ENCODE measurements at regions not wholly inside any gene's neighbourhood (a gene's known extent, or its start where the extent isn't known, plus 50 kb on each side); places are given as distances from the start of the nearest gene placed in this dataset.

DNA sequence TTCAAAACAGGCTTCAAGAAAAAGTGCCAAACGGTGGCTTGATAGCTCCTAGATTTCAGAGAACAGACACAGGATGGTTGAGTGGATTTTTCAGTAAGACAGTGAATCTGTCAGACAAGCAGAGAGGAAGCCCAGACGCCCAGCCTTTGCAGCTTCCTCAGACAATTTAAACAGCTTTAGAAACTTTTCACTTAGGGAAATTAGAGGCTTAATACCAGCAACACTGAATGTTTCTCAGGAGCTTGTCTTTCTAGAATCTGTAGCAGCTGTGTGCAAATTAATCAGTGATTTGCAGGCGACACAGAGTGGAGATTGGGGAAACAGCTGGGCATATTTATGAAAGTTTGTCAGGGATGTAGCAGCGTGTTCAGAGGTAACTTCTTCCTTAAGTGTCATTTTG, 362.1 kb downstream of the GALC start:
- Histone ChIP-seq H3K4me3 (no peak overlapping the region), H3K36me3 (no peaks in the 10 kb centered on the region), H3K27me3 (no peaks in the 10 kb centered on the region), H3K27ac (no peak overlapping the region), H3K9me3 (no peaks in the 10 kb centered on the region), H3K4me1 (peaks cover 0 to 35% (median 4%) of the 10 kb centered on the region in 4 donors)
- TF ChIP-seq EP300 (IDR thresholded peaks at IDR 0.05): no peak
- TF ChIP-seq POLR2A (IDR thresholded peaks at IDR 0.05): no peak
- DNase-seq (ENCODE audit: low spot score in 2 of 2): no peak
- 29 to 37% methylated on average over 4 of the region's 4 CpGs for WGBS, 2 donors

DNA sequence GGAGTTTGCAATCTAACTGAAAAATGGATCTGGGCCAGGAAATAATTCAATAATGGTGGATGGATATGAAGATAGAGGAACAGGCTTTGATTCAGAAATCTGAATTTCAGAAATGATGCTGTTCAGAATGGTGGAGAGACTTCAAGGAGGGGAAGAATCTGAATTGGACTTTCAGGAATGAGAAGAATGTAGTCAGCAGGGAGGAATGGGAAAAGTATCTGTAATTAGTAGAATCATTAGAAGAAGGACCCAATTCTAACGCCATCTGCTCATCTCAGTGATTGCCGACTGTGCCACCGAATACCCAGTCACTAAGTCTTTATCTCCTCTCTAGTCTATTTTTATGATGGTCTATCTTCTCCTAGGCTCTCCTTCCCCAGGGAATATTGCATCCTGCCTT, 363.2 kb downstream of the GALC start:
- H3K4me1 ChIP-seq: peaks cover 0 to 35% (median 2%) of the 10 kb centered on the region in 4 donors
- no peak overlapping the region for H3K4me3 ChIP-seq
- no peak overlapping the region for H3K27ac ChIP-seq
- H3K9me3 ChIP-seq: no peaks in the 10 kb centered on the region
- 66 to 68% methylated on average over 3 of the region's 3 CpGs for WGBS, 2 donors
- H3K36me3 ChIP-seq: no peaks in the 10 kb centered on the region
- no peaks in the 10 kb centered on the region for H3K27me3 ChIP-seq
- no peak for DNase-seq (ENCODE audit: low spot score in 2 of 2)
- TF ChIP-seq POLR2A (IDR thresholded peaks at IDR 0.05) (no peak), EP300 (IDR thresholded peaks at IDR 0.05) (no peak)
- TF ChIP-seq, protein P1, sequence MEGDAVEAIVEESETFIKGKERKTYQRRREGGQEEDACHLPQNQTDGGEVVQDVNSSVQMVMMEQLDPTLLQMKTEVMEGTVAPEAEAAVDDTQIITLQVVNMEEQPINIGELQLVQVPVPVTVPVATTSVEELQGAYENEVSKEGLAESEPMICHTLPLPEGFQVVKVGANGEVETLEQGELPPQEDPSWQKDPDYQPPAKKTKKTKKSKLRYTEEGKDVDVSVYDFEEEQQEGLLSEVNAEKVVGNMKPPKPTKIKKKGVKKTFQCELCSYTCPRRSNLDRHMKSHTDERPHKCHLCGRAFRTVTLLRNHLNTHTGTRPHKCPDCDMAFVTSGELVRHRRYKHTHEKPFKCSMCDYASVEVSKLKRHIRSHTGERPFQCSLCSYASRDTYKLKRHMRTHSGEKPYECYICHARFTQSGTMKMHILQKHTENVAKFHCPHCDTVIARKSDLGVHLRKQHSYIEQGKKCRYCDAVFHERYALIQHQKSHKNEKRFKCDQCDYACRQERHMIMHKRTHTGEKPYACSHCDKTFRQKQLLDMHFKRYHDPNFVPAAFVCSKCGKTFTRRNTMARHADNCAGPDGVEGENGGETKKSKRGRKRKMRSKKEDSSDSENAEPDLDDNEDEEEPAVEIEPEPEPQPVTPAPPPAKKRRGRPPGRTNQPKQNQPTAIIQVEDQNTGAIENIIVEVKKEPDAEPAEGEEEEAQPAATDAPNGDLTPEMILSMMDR (IDR thresholded peaks at IDR 0.05): no peak

DNA sequence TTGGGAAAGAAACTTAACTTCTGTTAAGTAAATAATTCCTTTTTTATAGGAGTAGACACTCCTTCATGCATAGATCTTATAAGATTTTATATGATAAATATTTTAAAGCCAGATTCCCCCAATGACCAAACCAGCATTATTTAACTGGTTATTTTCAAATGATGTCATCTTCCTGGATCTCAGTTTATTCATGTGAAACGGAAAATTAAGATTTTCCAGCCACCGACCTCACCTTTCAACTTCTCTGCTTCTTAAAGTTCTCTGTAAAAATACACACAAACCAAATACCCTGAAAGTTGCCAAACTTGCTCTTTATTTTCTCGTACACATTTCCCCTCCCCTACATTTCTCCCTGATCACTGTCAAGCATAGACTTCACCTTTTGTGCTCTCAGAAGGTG, 364.2 kb downstream of the GALC start:
- Histone ChIP-seq H3K27ac (peak overlapping the region in 2 of 4 donors; percentile 45 to 53), H3K4me3 (no peak overlapping the region), H3K27me3 (no peaks in the 10 kb centered on the region), H3K4me1 (peaks cover 0 to 35% (median 2%) of the 10 kb centered on the region in 4 donors), H3K9me3 (peaks cover 0 to 1% (median under 1%) of the 10 kb centered on the region in 4 donors), H3K36me3 (no peaks in the 10 kb centered on the region)
- TF ChIP-seq POLR2A (IDR thresholded peaks at IDR 0.05): no peak
- TF ChIP-seq EP300 (IDR thresholded peaks at IDR 0.05): no peak
- TF ChIP-seq, protein P1 (IDR thresholded peaks at IDR 0.05): no peak
- WGBS, 2 donors: 37 to 50% methylated on average over 3 of the region's 3 CpGs
- no peak for DNase-seq (ENCODE audit: low spot score in 2 of 2)

DNA sequence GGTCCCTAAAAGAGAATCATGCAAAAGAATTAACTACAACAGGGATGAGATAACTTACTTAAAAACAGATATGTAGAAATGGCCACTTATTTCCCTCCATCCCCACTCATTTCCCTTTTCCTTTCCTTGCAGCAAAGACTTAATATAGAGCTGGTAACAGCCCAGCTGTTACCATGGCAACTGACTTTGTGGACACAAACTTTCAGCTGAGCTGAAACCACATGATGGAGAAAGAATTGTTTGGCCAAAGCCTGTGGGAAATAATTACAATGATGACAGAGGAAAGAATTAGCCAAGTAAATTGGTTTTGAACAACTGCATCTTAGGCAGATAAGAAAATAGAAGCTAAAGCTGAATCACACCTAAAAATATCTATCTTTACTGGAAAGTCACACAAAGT, 364.9 kb downstream of the GALC start:
- Histone ChIP-seq H3K4me3 (no peak overlapping the region), H3K36me3 (no peaks in the 10 kb centered on the region), H3K27me3 (no peaks in the 10 kb centered on the region), H3K9me3 (peaks cover 0 to 6% (median 2%) of the 10 kb centered on the region in 4 donors), H3K4me1 (peaks cover 0 to 35% (median 2%) of the 10 kb centered on the region in 4 donors), H3K27ac (peak overlapping the region in 2 of 4 donors; percentile 45 to 53)
- TF ChIP-seq EP300 (IDR thresholded peaks at IDR 0.05): peak in 1 of 2 donors; percentile 65
- TF ChIP-seq, protein P1 (IDR thresholded peaks at IDR 0.05): no peak
- DNase-seq (ENCODE audit: low spot score in 2 of 2): peak in 1 of 2 donors; percentile 52

DNA sequence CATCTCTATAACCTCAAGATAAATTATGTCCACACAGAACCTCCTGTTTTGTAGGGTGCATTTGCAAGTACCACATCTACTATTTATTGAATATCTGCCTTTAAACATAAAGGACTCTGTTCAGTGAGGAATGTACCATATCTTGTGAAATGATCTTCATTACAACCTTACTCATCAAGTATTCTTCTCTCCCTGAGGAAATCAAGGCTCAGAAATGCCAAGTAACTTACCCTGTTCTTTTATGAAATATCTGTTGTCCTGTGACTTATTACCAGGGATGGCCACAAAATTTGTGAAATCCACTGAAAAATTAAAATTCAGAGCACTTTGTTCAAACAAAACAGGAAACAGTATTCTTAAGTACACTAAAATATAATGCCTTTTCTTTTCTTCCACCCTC, 366.7 kb downstream of the GALC start:
- H3K36me3 ChIP-seq: peaks cover 0 to 4% (median 0%) of the 10 kb centered on the region in 3 donors
- DNase-seq (ENCODE audit: low spot score in 2 of 2): no peak
- peaks cover 0 to 22% (median 4%) of the 10 kb centered on the region in 4 donors for H3K9me3 ChIP-seq
- no peak overlapping the region for H3K27ac ChIP-seq
- H3K4me1 ChIP-seq: peaks cover 0 to 35% (median 2%) of the 10 kb centered on the region in 4 donors
- H3K4me3 ChIP-seq: no peak overlapping the region
- no peaks in the 10 kb centered on the region for H3K27me3 ChIP-seq
- TF ChIP-seq, protein P1 (IDR thresholded peaks at IDR 0.05): no peak
- TF ChIP-seq EP300 (IDR thresholded peaks at IDR 0.05): no peak
- no peak for TF ChIP-seq POLR2A (IDR thresholded peaks at IDR 0.05)

DNA sequence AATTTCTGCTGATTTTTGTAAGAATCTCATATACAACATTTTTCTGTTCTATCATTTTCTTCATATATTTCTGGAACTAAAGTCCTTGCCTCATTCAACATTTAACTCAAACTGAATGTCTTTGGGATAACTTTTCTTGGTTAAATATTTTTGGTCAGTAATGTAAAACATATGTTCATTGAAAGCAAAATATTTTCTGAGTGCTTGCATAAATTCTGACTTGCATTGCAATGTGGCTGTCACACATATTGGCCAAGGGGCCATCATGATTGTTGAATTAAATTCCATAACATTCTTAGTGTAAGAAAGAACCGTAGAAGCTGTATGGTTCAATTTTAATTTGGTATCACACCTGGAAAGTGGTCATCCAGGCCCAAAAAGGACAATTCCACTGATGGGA, 369.4 kb downstream of the GALC start:
- H3K36me3 ChIP-seq: peaks cover 0 to 4% (median 0%) of the 10 kb centered on the region in 3 donors
- WGBS, 2 donors: 76 to 88% methylated on average over 1 of the region's 1 CpG

More for the DNA sequence above, 369.4 kb downstream of the GALC start:
- no peak for DNase-seq (ENCODE audit: low spot score in 2 of 2)
- Histone ChIP-seq H3K27ac (no peak overlapping the region), H3K4me1 (peaks cover 0 to 16% (median 2%) of the 10 kb centered on the region in 4 donors), H3K9me3 (peaks cover 0 to 25% (median 4%) of the 10 kb centered on the region in 4 donors), H3K27me3 (no peaks in the 10 kb centered on the region), H3K4me3 (no peak overlapping the region)
- TF ChIP-seq POLR2A (IDR thresholded peaks at IDR 0.05) (no peak), EP300 (IDR thresholded peaks at IDR 0.05) (no peak)
- TF ChIP-seq, protein P1 (IDR thresholded peaks at IDR 0.05): no peak
